ENCODE measurements at regions not wholly inside any gene's neighbourhood (a gene's known extent, or its start where the extent isn't known, plus 50 kb on each side); places are given as distances from the start of the nearest gene placed in this dataset.

GRCh38 chr9:88657893-88658292 lies 122.9 kb downstream of the NXNL2 start:
- in situ Hi-C loops (cut with HindIII; ENCODE audit: low sequenced_read_pairs), result no loop called here

GRCh38 chr9:88658311-88658822 lies 123.4 kb downstream of the NXNL2 start:
- in situ Hi-C loops (cut with HindIII; ENCODE audit: low sequenced_read_pairs), result no loop called here

GRCh38 chr9:88659126-88659525 lies 124.1 kb downstream of the NXNL2 start:
- in situ Hi-C loops (cut with HindIII; ENCODE audit: low sequenced_read_pairs), result no loop called here

- in situ Hi-C loops (cut with HindIII; ENCODE audit: low sequenced_read_pairs), result loop anchor here (5.0 kb wide), 2 partner anchors 42 to 92 kb away; no protein-coding TSS in a partner anchor
Observed at GRCh38 chr9:88660611-88661010, 125.6 kb downstream of the NXNL2 start.

- in situ Hi-C loops (cut with HindIII; ENCODE audit: low sequenced_read_pairs), result loop anchor here (5.0 kb wide), 2 partner anchors 41 to 91 kb away; no protein-coding TSS in a partner anchor
Observed at GRCh38 chr9:88661759-88662158, 126.8 kb downstream of the NXNL2 start.

GRCh38 chr9:88663771-88664419 lies 128.9 kb downstream of the NXNL2 start:
- in situ Hi-C loops (cut with HindIII; ENCODE audit: low sequenced_read_pairs), result loop anchor here (5.0 kb wide), 2 partner anchors 38 to 88 kb away; no protein-coding TSS in a partner anchor

GRCh38 chr9:88664773-88665172 lies 129.8 kb downstream of the NXNL2 start:
- in situ Hi-C loops (cut with HindIII; ENCODE audit: low sequenced_read_pairs), result loop anchor here (5.0 kb wide), 2 partner anchors 38 to 88 kb away; no protein-coding TSS in a partner anchor

- in situ Hi-C loops (cut with HindIII; ENCODE audit: low sequenced_read_pairs), result no loop called here
Observed at GRCh38 chr9:88672874-88673689, 138.1 kb downstream of the NXNL2 start.

GRCh38 chr9:88673886-88674285 lies 138.9 kb downstream of the NXNL2 start:
- in situ Hi-C loops (cut with HindIII; ENCODE audit: low sequenced_read_pairs), result no loop called here

GRCh38 chr9:88676644-88677043 lies 141.7 kb downstream of the NXNL2 start:
- in situ Hi-C loops (cut with HindIII; ENCODE audit: low sequenced_read_pairs), result no loop called here

GRCh38 chr9:88678008-88678407 lies 143.0 kb downstream of the NXNL2 start:
- in situ Hi-C loops (cut with HindIII; ENCODE audit: low sequenced_read_pairs), result no loop called here

GRCh38 chr9:88678431-88678830 lies 143.5 kb downstream of the NXNL2 start:
- in situ Hi-C loops (cut with HindIII; ENCODE audit: low sequenced_read_pairs), result no loop called here

GRCh38 chr9:88680041-88680440 lies 145.1 kb downstream of the NXNL2 start:
- in situ Hi-C loops (cut with HindIII; ENCODE audit: low sequenced_read_pairs), result no loop called here

- in situ Hi-C loops (cut with HindIII; ENCODE audit: low sequenced_read_pairs), result no loop called here
Observed at GRCh38 chr9:88680505-88681160, 145.7 kb downstream of the NXNL2 start.

GRCh38 chr9:88681434-88681833 lies 146.5 kb downstream of the NXNL2 start:
- in situ Hi-C loops (cut with HindIII; ENCODE audit: low sequenced_read_pairs), result no loop called here

GRCh38 chr9:88682431-88682831 lies 147.5 kb downstream of the NXNL2 start:
- in situ Hi-C loops (cut with HindIII; ENCODE audit: low sequenced_read_pairs), result no loop called here

GRCh38 chr9:88684046-88684445 lies 149.1 kb downstream of the NXNL2 start:
- in situ Hi-C loops (cut with HindIII; ENCODE audit: low sequenced_read_pairs), result no loop called here

- in situ Hi-C loops (cut with HindIII; ENCODE audit: low sequenced_read_pairs), result no loop called here
Observed at GRCh38 chr9:88684845-88685244, 149.9 kb downstream of the NXNL2 start.

- in situ Hi-C loops (cut with HindIII; ENCODE audit: low sequenced_read_pairs), result no loop called here
Observed at GRCh38 chr9:88685966-88686365, 151.0 kb downstream of the NXNL2 start.

- in situ Hi-C loops (cut with HindIII; ENCODE audit: low sequenced_read_pairs), result no loop called here
Observed at GRCh38 chr9:88689509-88690298, 154.7 kb downstream of the NXNL2 start.

GRCh38 chr9:88690628-88691027 lies 155.7 kb downstream of the NXNL2 start:
- in situ Hi-C loops (cut with HindIII; ENCODE audit: low sequenced_read_pairs), result no loop called here
